ENCODE measurements at regions not wholly inside any gene's neighbourhood (a gene's known extent, or its start where the extent isn't known, plus 50 kb on each side); places are given as distances from the start of the nearest gene placed in this dataset.

- Histone ChIP-seq H3K9ac (ENCODE audit: control insufficient read depth, extremely low read depth, insufficient read depth, low read length) (no peak overlapping the region), H3K9me3 (ENCODE audit: control insufficient read depth, low read depth, low read length) (no peaks in the 10 kb centered on the region), H3K36me3 (ENCODE audit: control insufficient read depth in 2 of 2, extremely low read depth in 1 of 2, insufficient read depth in 2 of 2, low read length in 2 of 2) (no peaks in the 10 kb centered on the region), H3K27me3 (ENCODE audit: control insufficient read depth, extremely low read depth, insufficient read depth, low read length) (peaks cover 12% of the 10 kb centered on the region), H2AFZ (ENCODE audit: control insufficient read depth, low read length) (no peak overlapping the region), H3K4me2 (ENCODE audit: control insufficient read depth, extremely low read depth, insufficient read depth, low read depth, low read length) (no peak overlapping the region), H4K20me1 (ENCODE audit: control insufficient read depth, extremely low read depth, insufficient read depth, low read length) (no peaks in the 10 kb centered on the region), H3K79me2 (ENCODE audit: control insufficient read depth, insufficient read depth, low read length) (no peaks in the 10 kb centered on the region), H3K27ac (ENCODE audit: control insufficient read depth, insufficient read depth, low read length) (no peak overlapping the region), H3K4me1 (ENCODE audit: control insufficient read depth, extremely low read depth, insufficient read depth, low read length) (no peaks in the 10 kb centered on the region), H3K9me1 (ENCODE audit: control insufficient read depth, extremely low read depth, insufficient read depth, low read length) (no peaks in the 10 kb centered on the region), H3K4me3 (ENCODE audit: control insufficient read depth in 2 of 3, extremely low read depth in 1 of 3, insufficient read depth in 2 of 3, low read depth in 1 of 3, low read length in 3 of 3) (no peak overlapping the region)
- DNase-seq (ENCODE audit: low read depth, low spot score): no peak
- no peak for FAIRE-seq
- TF ChIP-seq CTCF (optimal IDR thresholded peaks at IDR 0.05 in 1 of 3, IDR thresholded peaks at IDR 0.05 in 1 of 3, conservative IDR thresholded peaks at IDR 0.05 in 1 of 3; ENCODE audit: extremely low read depth in 1 of 3, insufficient read depth in 2 of 3, low read length in 3 of 3) (no peak), EZH2 (IDR thresholded peaks at IDR 0.05; ENCODE audit: low read length) (no peak)
- dilution Hi-C loops (cut with MboI; ENCODE audit: extremely low pct_ligation_motif_present, low sequenced_read_pairs): no loop called here
Observed at GRCh38 chr1:29890201-29890959, 654.1 kb downstream of the PTPRU start.

- DNase-seq (ENCODE audit: low read depth, low spot score): no peak
Observed at GRCh38 chr1:29889776-29890175, 653.5 kb downstream of the PTPRU start.

More at GRCh38 chr1:29889776-29890175, 653.5 kb downstream of the PTPRU start:
- peaks cover 12% of the 10 kb centered on the region for H3K27me3 ChIP-seq (ENCODE audit: control insufficient read depth, extremely low read depth, insufficient read depth, low read length)
- no peak for FAIRE-seq
- no peak for TF ChIP-seq EZH2 (IDR thresholded peaks at IDR 0.05; ENCODE audit: low read length)
- TF ChIP-seq CTCF (optimal IDR thresholded peaks at IDR 0.05 in 1 of 3, IDR thresholded peaks at IDR 0.05 in 1 of 3, conservative IDR thresholded peaks at IDR 0.05 in 1 of 3; ENCODE audit: extremely low read depth in 1 of 3, insufficient read depth in 2 of 3, low read length in 3 of 3): no peak
- no peaks in the 10 kb centered on the region for H3K36me3 ChIP-seq (ENCODE audit: control insufficient read depth in 2 of 2, extremely low read depth in 1 of 2, insufficient read depth in 2 of 2, low read length in 2 of 2)
- H3K27ac ChIP-seq (ENCODE audit: control insufficient read depth, insufficient read depth, low read length): no peak overlapping the region
- H3K4me3 ChIP-seq (ENCODE audit: control insufficient read depth in 2 of 3, extremely low read depth in 1 of 3, insufficient read depth in 2 of 3, low read depth in 1 of 3, low read length in 3 of 3): no peak overlapping the region
- H4K20me1 ChIP-seq (ENCODE audit: control insufficient read depth, extremely low read depth, insufficient read depth, low read length): no peaks in the 10 kb centered on the region
- no peaks in the 10 kb centered on the region for H3K9me3 ChIP-seq (ENCODE audit: control insufficient read depth, low read depth, low read length)
- no peak overlapping the region for H2AFZ ChIP-seq (ENCODE audit: control insufficient read depth, low read length)
- no peaks in the 10 kb centered on the region for H3K9me1 ChIP-seq (ENCODE audit: control insufficient read depth, extremely low read depth, insufficient read depth, low read length)
- no peaks in the 10 kb centered on the region for H3K79me2 ChIP-seq (ENCODE audit: control insufficient read depth, insufficient read depth, low read length)
- no peak overlapping the region for H3K4me2 ChIP-seq (ENCODE audit: control insufficient read depth, extremely low read depth, insufficient read depth, low read depth, low read length)
- dilution Hi-C loops (cut with MboI; ENCODE audit: extremely low pct_ligation_motif_present, low sequenced_read_pairs): no loop called here
- H3K4me1 ChIP-seq (ENCODE audit: control insufficient read depth, extremely low read depth, insufficient read depth, low read length): no peaks in the 10 kb centered on the region
- no peak overlapping the region for H3K9ac ChIP-seq (ENCODE audit: control insufficient read depth, extremely low read depth, insufficient read depth, low read length)

Measured in keratinocyte (primary cell).